HepG2 (cell line): ENCODE measurements at regions not wholly inside any gene's neighbourhood (a gene's known extent, or its start where the extent isn't known, plus 50 kb on each side); places are given as distances from the start of the nearest gene placed in this dataset.
"Not testable (repeated sequence)": the region's sequence is repeated elsewhere in the genome, so short reads cannot be mapped to it uniquely, and the experiment has no call there.

Experiments
- ATAC-seq: fragments of 200-7000 bp; cut with Tn5 transposase; 3 replicates; pipeline ENCODE4 v1.9.1; 2020; ENCODE audit warnings: mild to moderate bottlenecking, moderate library complexity
- BruUV-seq: library from RNA; stranded (reverse); fragments of 400-500 nt; replicated peaks from 2 replicates; lab custom pipeline; 2021; lab: Mats Ljungman, UMichigan
- CTCF ChIA-PET: fragments of 300-600 bp; formaldehyde crosslinking; extraction: SDS; loops from one replicate; lab custom pipeline; 2021; ENCODE audit warnings: low total read pairs, inconsistent platforms, low intra/inter-chr PET ratio; lab: Yijun Ruan, JAX
- POLR2A ChIA-PET: fragments of 350-600 bp; sonication (Branson Sonifier 250); formaldehyde crosslinking; loops from one replicate; lab custom pipeline; 2020; ENCODE audit warnings: antibody characterized with exemption, inconsistent platforms; lab: Yijun Ruan, JAX
- DNase-seq: peaks from one replicate; pipeline ENCODE4 v3.0.0-alpha.2; 2015; ENCODE audit warnings: low spot score
- FAIRE-seq: peaks from 3 replicates; lab custom pipeline; 2011; peaks lifted over from hg19 to GRCh38; lab: Jason Lieb, UNC
- H2AFZ ChIP-seq: one replicate; pipeline ENCODE4 v1.6.1; 2011; ENCODE audit warnings: low read length, inconsistent platforms
- H3K27ac ChIP-seq: fragments of 300-600 bp; 3 replicates; pipeline ENCODE4 v1.8.0; 2011; ENCODE audit warnings: mixed run types, mild to moderate bottlenecking, mixed read lengths, low read length, inconsistent platforms; ENCODE audit not compliant: insufficient read depth; ENCODE audit errors: extremely low read length
- H3K27me3 ChIP-seq, 2 experiments: fragments of 200-600 bp in 1 of 2; 2 replicates in 1 of 2; 3 replicates in 1 of 2; pipeline versions ENCODE4 v1.6.0 to v1.8.0; 2011; ENCODE audit warnings: low read length in 2 of 2, mild to moderate bottlenecking in 2 of 2, moderate library complexity in 2 of 2, inconsistent platforms in 1 of 2; ENCODE audit not compliant: insufficient read depth in 2 of 2, control insufficient read depth in 1 of 2
- H3K36me3 ChIP-seq, 2 experiments: fragments of 200-600 bp in 1 of 2; replicated peaks in 1 of 2; 2 replicates in 1 of 2; 3 replicates in 1 of 2; pipeline versions ENCODE4 v1.5.1 to v1.8.0; 2011; ENCODE audit warnings: low read length in 2 of 2, inconsistent platforms in 1 of 2; ENCODE audit not compliant: insufficient read depth in 2 of 2, control insufficient read depth in 1 of 2
- H3K4me1 ChIP-seq: 2 replicates; pipeline ENCODE4 v1.5.1; 2012; ENCODE audit warnings: low read length, inconsistent platforms; ENCODE audit not compliant: insufficient read depth
- H3K4me2 ChIP-seq: 2 replicates; pipeline ENCODE4 v1.6.0; 2011; ENCODE audit warnings: low read depth, low read length, inconsistent platforms
- H3K4me3 ChIP-seq, 3 experiments: fragments of 200-600 bp in 1 of 3; sonication (generic), shearing (Covaris generic) in 1 of 3; replicated peaks in 1 of 3; 2 replicates each; pipeline ENCODE4 v1.5.1; 2011 to 2016; ENCODE audit warnings: low read length in 3 of 3, inconsistent platforms in 2 of 3, low read depth in 2 of 3, mild to moderate bottlenecking in 2 of 3, control low read depth in 1 of 3, mixed read lengths in 1 of 3; ENCODE audit not compliant: insufficient read depth in 1 of 3
- H3K79me2 ChIP-seq: one replicate; pipeline ENCODE4 v1.6.1; 2011; ENCODE audit warnings: low read length, inconsistent platforms; ENCODE audit not compliant: insufficient read depth
- H3K9ac ChIP-seq: 2 replicates; pipeline ENCODE4 v1.6.0; 2011; ENCODE audit warnings: mild to moderate bottlenecking, low read depth, low read length, inconsistent platforms; ENCODE audit not compliant: insufficient read depth
- H3K9me3 ChIP-seq: 2 replicates; pipeline ENCODE4 v1.5.1; 2012; ENCODE audit warnings: mild to moderate bottlenecking, low read length
- H4K20me1 ChIP-seq: 2 replicates; pipeline ENCODE4 v1.6.0; 2011; ENCODE audit warnings: inconsistent platforms, mild to moderate bottlenecking, low read length, moderate library complexity; ENCODE audit not compliant: insufficient read depth
- AHR ChIP-seq: IDR thresholded peaks from 2 replicates; pipeline ENCODE4 v1.6.1; 2018; ENCODE audit warnings: missing genetic modification reagents, missing compliant biosample characterization
- FOXA1 ChIP-seq, 2 experiments: fragments of 450-650 bp in 1 of 2; sonication (generic) in 1 of 2; formaldehyde crosslinking in 1 of 2; IDR thresholded peaks; 2 replicates each; pipeline versions ENCODE4 v1.4.0 to v1.6.1; 2016 to 2020; ENCODE audit warnings: missing genetic modification reagents in 1 of 2
- FOXA3 ChIP-seq: IDR thresholded peaks from 2 replicates; pipeline ENCODE4 v1.6.1; 2016; ENCODE audit warnings: missing genetic modification reagents, missing compliant biosample characterization
- GABPB1 ChIP-seq: IDR thresholded peaks from 2 replicates; pipeline ENCODE4 v1.6.1; 2016; ENCODE audit warnings: mild to moderate bottlenecking, missing genetic modification reagents, moderate library complexity, missing compliant biosample characterization
- SALL1 ChIP-seq: sonication (generic); formaldehyde crosslinking; IDR thresholded peaks from 2 replicates; pipeline ENCODE4 v1.8.0; 2022; ENCODE audit warnings: mild to moderate bottlenecking, missing genetic modification reagents
- ZBTB7B ChIP-seq: sonication (generic); formaldehyde crosslinking; IDR thresholded peaks from 2 replicates; pipeline ENCODE4 v1.4.0; 2020; ENCODE audit warnings: missing genetic modification reagents
- ZFX ChIP-seq: sonication (generic); formaldehyde crosslinking; IDR thresholded peaks from 2 replicates; pipeline ENCODE4 v1.4.0; 2020; ENCODE audit warnings: mild to moderate bottlenecking, low read depth, missing genetic modification reagents, moderate library complexity
- ZGPAT ChIP-seq: IDR thresholded peaks from 2 replicates; pipeline ENCODE4 v1.6.1; 2016; ENCODE audit warnings: mild to moderate bottlenecking
- ZNF281 ChIP-seq: sonication (generic); formaldehyde crosslinking; IDR thresholded peaks from 2 replicates; pipeline ENCODE4 v1.4.0; 2020; ENCODE audit warnings: missing genetic modification reagents, borderline replicate concordance
- ZNF687 ChIP-seq: sonication (generic); formaldehyde crosslinking; IDR thresholded peaks from 2 replicates; pipeline ENCODE4 v1.5.1; 2020; ENCODE audit warnings: mild to moderate bottlenecking, missing genetic modification reagents, moderate library complexity
- ZNF709 ChIP-seq: sonication (generic); formaldehyde crosslinking; IDR thresholded peaks from 2 replicates; pipeline ENCODE4 v1.5.0; 2020; ENCODE audit warnings: mild to moderate bottlenecking, missing genetic modification reagents
- WGBS: methylation state at CpG from one replicate; pipeline ENCODE4 v1.1.6; 2017; ENCODE audit warnings: low lambda C conversion rate; 5-methylcytosine and 5-hydroxymethylcytosine counted together
- in situ Hi-C: cut with HindIII; loops from 2 replicates; pipeline ENCODE4 v1.10.0; 2017; ENCODE audit warnings: low pct_unique_long_range_greater_than_20kb; ENCODE audit not compliant: extremely low pct_ligation_motif_present
- intact Hi-C: fragments of 100-400 bp; cut with micrococcal nuclease; formaldehyde crosslinking; loops from one replicate; pipeline ENCODE4 v1.10.0; 2022; ENCODE audit not compliant: unreplicated experiment

- H4K20me1 ChIP-seq; H3K9me3 ChIP-seq; DNase-seq; FAIRE-seq; H3K36me3 ChIP-seq; H3K27ac ChIP-seq; H3K4me1 ChIP-seq; POLR2A ChIA-PET; intact Hi-C loops; H3K9ac ChIP-seq; CTCF ChIA-PET; BruUV-seq; H3K27me3 ChIP-seq; H3K79me2 ChIP-seq; H2AFZ ChIP-seq; TF ChIP-seq FOXA1 (IDR thresholded peaks at IDR 0.05): not testable (repeated sequence)
- in situ Hi-C loops, result loop anchor here (25.0 kb wide), 1 partner anchor 490 kb away; no protein-coding TSS in a partner anchor
- peak overlapping the region; percentile 12 to 51 (median 50); a peak in 4 of 6 replicates for H3K4me3 ChIP-seq
- peak overlapping the region; percentile 61 for H3K4me2 ChIP-seq
- TF ChIP-seq GABPB1 (CRISPR knock-in tag) (peak; percentile 19), ZFX (CRISPR knock-in tag) (peak; percentile 25; the same call in 1 of the 2 replicates), ZNF687 (peak; percentile 36; the same call in 1 of the 2 replicates), FOXA1 (CRISPR knock-in tag; IDR thresholded peaks at IDR 0.05) (peak; percentile 69), ZBTB7B (CRISPR knock-in tag) (0 out of 2 replicates have a peak, but pooled peaks have one; percentile 43), SALL1 (CRISPR knock-in tag) (peak; percentile 28; the same call in 1 of the 2 replicates), AHR (CRISPR knock-in tag) (0 out of 2 replicates have a peak, but pooled peaks have one; percentile 29), ZNF709 (0 out of 2 replicates have a peak, but pooled peaks have one; percentile 33), ZGPAT (CRISPR knock-in tag) (peak; percentile 45; the same call in 1 of the 2 replicates), FOXA3 (CRISPR knock-in tag) (peak; percentile 65; the same call in 1 of the 2 replicates), ZNF281 (CRISPR knock-in tag) (peak; percentile 82)
- 9% methylated on average over 16 of the region's 24 CpGs for WGBS
- peak; percentile 56 for ATAC-seq
These were observed 267.4 kb downstream of the HINT1 start for GRCh38 chr5:130897537-130898195.
